Heart left ventricle (tissue), 13 donors: ENCODE measurements at regions not wholly inside any gene's neighbourhood (a gene's known extent, or its start where the extent isn't known, plus 50 kb on each side); places are given as distances from the start of the nearest gene placed in this dataset.

Experiments used
- CTCF ChIP-seq, 12 donors: fragments of 200-600 bp; sonication (generic) in 4 of 12; IDR thresholded peaks; one replicate each; pipeline versions ENCODE4 v1.5.0 to v1.8.0; 2018 to 2022; ENCODE audit warnings: antibody characterized with exemption in 12 of 12, mild to moderate bottlenecking in 5 of 12
- POLR2A ChIP-seq, 2 donors: fragments of 450-650 bp; IDR thresholded peaks; one replicate each; pipeline ENCODE4 v1.6.1; 2017; ENCODE audit warnings: antibody characterized with exemption in 2 of 2, mild to moderate bottlenecking in 2 of 2, moderate library complexity in 2 of 2
- donor health status: ischemic (EF 13 %, LVEDD 7.1; RV severe dilation, severe dysfunction).
- donor health status: DM: no; HTN: yes; CAD: no.
- donor health status: DM: no; HTN: no; CAD: no.
- donor health status: ischemic (EF 25% LVEDD 6.9; RV normal size, moderate dysfunction).
- donor health status: ischemic (EF 25% LVEDD 5.7; RV mildly dilated, moderate dysfunction).
- donor health status: ischemic (EF 35%, LVEDD 5.7; RV mildly dilated, moderate dysfunction).
- donor health status: nonischemic (EF 11% LVEDD 7.7; RV severe dilation, severe dysfunction).
- donor health status: DM: yes; HTN: yes; CAD: no.
- donor health status: PGD.
- donor health status: ischemic (EF 29% LVEDD 5.4; RV normal size, mild dysfunction).
- donor health status: nonischemic (EF 23%, LVEDD 6.1; RV moderate dilation, normal function).

GRCh38 chr6:66068033-66068432 is 361.0 kb upstream of the EYS start:
- TF ChIP-seq CTCF (IDR thresholded peaks at IDR 0.05) = no peak
- TF ChIP-seq POLR2A (IDR thresholded peaks at IDR 0.05) = no peak
